Neural progenitor cell (in vitro differentiated cells): ENCODE measurements at regions not wholly inside any gene's neighbourhood (a gene's known extent, or its start where the extent isn't known, plus 50 kb on each side); places are given as distances from the start of the nearest gene placed in this dataset.

Source experiments
- DNase-seq: peaks from one replicate; pipeline ENCODE4 v3.0.0-alpha.2; 2016; ENCODE audit warnings: low spot score
- H2AFZ ChIP-seq: fragments of 200-600 bp; sonication (generic); replicated peaks from 2 replicates; pipeline ENCODE4 v1.6.1; 2016; ENCODE audit warnings: antibody characterized with exemption
- H3F3A ChIP-seq: fragments of 200-600 bp; sonication (generic); 2 replicates; pipeline ENCODE4 v1.6.1; 2016; ENCODE audit warnings: antibody characterized with exemption, low read depth
- H3K27ac ChIP-seq: fragments of 200-600 bp; sonication (generic); 2 replicates; pipeline ENCODE4 v1.5.1; 2016; ENCODE audit warnings: mild to moderate bottlenecking
- H3K27me3 ChIP-seq: fragments of 200-600 bp; sonication (generic); 2 replicates; pipeline ENCODE4 v1.6.1; 2016; ENCODE audit warnings: mild to moderate bottlenecking, moderate library complexity
- H3K36me3 ChIP-seq: fragments of 200-600 bp; sonication (generic); 2 replicates; pipeline ENCODE4 v1.5.1; 2016
- H3K4me1 ChIP-seq: fragments of 200-600 bp; sonication (generic); 2 replicates; pipeline ENCODE4 v1.6.1; 2016; ENCODE audit warnings: mixed run types
- H3K4me2 ChIP-seq: fragments of 200-600 bp; sonication (generic); 2 replicates; pipeline ENCODE4 v1.6.1; 2016
- H3K4me3 ChIP-seq: fragments of 200-600 bp; sonication (generic); 2 replicates; pipeline ENCODE4 v1.5.1; 2016
- H3K79me2 ChIP-seq: fragments of 200-600 bp; sonication (generic); 2 replicates; pipeline ENCODE4 v1.6.1; 2016; ENCODE audit warnings: low read depth
- H3K9ac ChIP-seq: fragments of 200-600 bp; sonication (generic); 2 replicates; pipeline ENCODE4 v1.6.1; 2016
- H3K9me3 ChIP-seq: fragments of 200-600 bp; sonication (generic); 2 replicates; pipeline ENCODE4 v1.5.1; 2016; ENCODE audit warnings: low read depth
- H4K20me1 ChIP-seq: fragments of 200-600 bp; sonication (generic); 2 replicates; pipeline ENCODE4 v1.6.1; 2016; ENCODE audit warnings: low read depth
- H3K27ac Mint-ChIP-seq: 3 replicates; pipeline ENCODE4 v1.8.0; 2021; ENCODE audit warnings: mixed read lengths
- H3K27me3 Mint-ChIP-seq: 2 replicates; pipeline ENCODE4 v1.8.0; 2022; ENCODE audit warnings: low read depth, mild to moderate bottlenecking, inconsistent platforms, moderate library complexity, mixed read lengths; ENCODE audit not compliant: insufficient read depth
- H3K36me3 Mint-ChIP-seq: 3 replicates; pipeline ENCODE4 v1.8.0; 2021; ENCODE audit warnings: mixed read lengths
- H3K4me1 Mint-ChIP-seq: 3 replicates; pipeline ENCODE4 v1.8.0; 2021; ENCODE audit warnings: mixed read lengths
- H3K4me3 Mint-ChIP-seq: 3 replicates; pipeline ENCODE4 v1.8.0; 2021; ENCODE audit warnings: mild to moderate bottlenecking, moderate library complexity, mixed read lengths
- H3K9me3 Mint-ChIP-seq: 3 replicates; pipeline ENCODE4 v1.8.0; 2020; ENCODE audit warnings: mixed read lengths
- CTCF ChIP-seq: fragments of 200-600 bp; sonication (generic); IDR thresholded peaks from 2 replicates; pipeline ENCODE4 v1.5.1; 2017; ENCODE audit warnings: antibody characterized with exemption, mild to moderate bottlenecking
- EZH2 ChIP-seq: fragments of 200-600 bp; sonication (generic); IDR thresholded peaks from 2 replicates; pipeline ENCODE4 v1.6.1; 2017; ENCODE audit warnings: antibody characterized with exemption, mild to moderate bottlenecking, moderate library complexity
- EZH2phosphoT487 ChIP-seq: fragments of 200-600 bp; sonication (generic); IDR thresholded peaks from 2 replicates; pipeline ENCODE4 v1.6.1; 2017; ENCODE audit warnings: antibody characterized with exemption

GRCh38 chr16:79334127-79334526 is 266.4 kb downstream of the MAF start:
- Mint-ChIP-seq H3K27ac (no peak overlapping the region), H3K4me1 (peaks cover 8% of the 10 kb centered on the region), H3K27me3 (peaks cover 13% of the 10 kb centered on the region), H3K36me3 (no peaks in the 10 kb centered on the region), H3K4me3 (no peak overlapping the region), H3K9me3 (peaks cover 4% of the 10 kb centered on the region)
- peaks cover 2% of the 10 kb centered on the region for H3K4me1 ChIP-seq
- peak; percentile 59 for DNase-seq
- H3K4me3 ChIP-seq: no peak overlapping the region
- H3K27ac ChIP-seq: no peak overlapping the region
- TF ChIP-seq EZH2 (no peak), CTCF (peak; percentile 75), EZH2phosphoT487 (no peak)
- H3K4me2 ChIP-seq: no peak overlapping the region
- H3K9ac ChIP-seq: no peak overlapping the region
- H3K79me2 ChIP-seq: no peaks in the 10 kb centered on the region
- no peaks in the 10 kb centered on the region for H3K9me3 ChIP-seq
- H3K27me3 ChIP-seq: no peaks in the 10 kb centered on the region
- no peak overlapping the region for H2AFZ ChIP-seq
- H3F3A ChIP-seq: no peaks in the 10 kb centered on the region
- H4K20me1 ChIP-seq: no peaks in the 10 kb centered on the region
- H3K36me3 ChIP-seq: no peaks in the 10 kb centered on the region

GRCh38 chr16:79331066-79331465 is 269.5 kb downstream of the MAF start:
- no peak overlapping the region for H3K27ac ChIP-seq
- Mint-ChIP-seq H3K4me3 (no peak overlapping the region), H3K27ac (no peak overlapping the region), H3K27me3 (peaks cover 12% of the 10 kb centered on the region), H3K4me1 (peaks cover 20% of the 10 kb centered on the region), H3K9me3 (no peaks in the 10 kb centered on the region), H3K36me3 (no peaks in the 10 kb centered on the region)
- no peaks in the 10 kb centered on the region for H3K27me3 ChIP-seq
- H3K36me3 ChIP-seq: no peaks in the 10 kb centered on the region
- no peaks in the 10 kb centered on the region for H3K9me3 ChIP-seq
- H2AFZ ChIP-seq: no peak overlapping the region
- H4K20me1 ChIP-seq: no peaks in the 10 kb centered on the region
- no peaks in the 10 kb centered on the region for H3F3A ChIP-seq
- H3K79me2 ChIP-seq: no peaks in the 10 kb centered on the region
- no peak for DNase-seq
- H3K4me3 ChIP-seq: no peak overlapping the region
- no peak overlapping the region for H3K4me2 ChIP-seq
- no peak overlapping the region for H3K9ac ChIP-seq
- no peak for TF ChIP-seq CTCF
- TF ChIP-seq EZH2: no peak
- no peak for TF ChIP-seq EZH2phosphoT487
- peaks cover 16% of the 10 kb centered on the region for H3K4me1 ChIP-seq

- Histone ChIP-seq H3K9ac (no peak overlapping the region), H3K4me3 (no peak overlapping the region), H4K20me1 (no peaks in the 10 kb centered on the region), H3F3A (no peaks in the 10 kb centered on the region), H3K27ac (no peak overlapping the region), H3K4me1 (peaks cover 21% of the 10 kb centered on the region), H3K36me3 (no peaks in the 10 kb centered on the region), H3K79me2 (no peaks in the 10 kb centered on the region), H3K9me3 (no peaks in the 10 kb centered on the region), H2AFZ (no peak overlapping the region), H3K4me2 (no peak overlapping the region), H3K27me3 (no peaks in the 10 kb centered on the region)
- no peaks in the 10 kb centered on the region for H3K9me3 Mint-ChIP-seq
- H3K4me1 Mint-ChIP-seq: peaks cover 20% of the 10 kb centered on the region
- H3K36me3 Mint-ChIP-seq: no peaks in the 10 kb centered on the region
- H3K27ac Mint-ChIP-seq: no peak overlapping the region
- no peak for DNase-seq
- H3K4me3 Mint-ChIP-seq: no peak overlapping the region
- H3K27me3 Mint-ChIP-seq: peaks cover 14% of the 10 kb centered on the region
- TF ChIP-seq EZH2 (no peak), EZH2phosphoT487 (no peak), CTCF (no peak)
These were observed 270.6 kb downstream of the MAF start for GRCh38 chr16:79329967-79330366.

GRCh38 chr16:79329166-79329521 is 271.4 kb downstream of the MAF start:
- no peak overlapping the region for H3K4me3 Mint-ChIP-seq
- H3K27ac ChIP-seq: no peak overlapping the region
- no peaks in the 10 kb centered on the region for H3F3A ChIP-seq
- H3K36me3 Mint-ChIP-seq: no peaks in the 10 kb centered on the region
- H3K9ac ChIP-seq: no peak overlapping the region
- peaks cover 21% of the 10 kb centered on the region for H3K4me1 ChIP-seq
- no peak overlapping the region for H3K27ac Mint-ChIP-seq
- TF ChIP-seq CTCF (no peak), EZH2 (no peak), EZH2phosphoT487 (no peak)
- no peaks in the 10 kb centered on the region for H3K27me3 ChIP-seq
- H3K4me3 ChIP-seq: no peak overlapping the region
- H3K9me3 ChIP-seq: no peaks in the 10 kb centered on the region
- H3K79me2 ChIP-seq: no peaks in the 10 kb centered on the region
- H3K4me2 ChIP-seq: peak overlapping the region; percentile 19
- H3K36me3 ChIP-seq: no peaks in the 10 kb centered on the region
- peaks cover 14% of the 10 kb centered on the region for H3K27me3 Mint-ChIP-seq
- peaks cover 20% of the 10 kb centered on the region for H3K4me1 Mint-ChIP-seq
- no peaks in the 10 kb centered on the region for H3K9me3 Mint-ChIP-seq
- H2AFZ ChIP-seq: peak overlapping the region; percentile 65
- H4K20me1 ChIP-seq: no peaks in the 10 kb centered on the region
- no peak for DNase-seq
